ENCODE measurements at regions not wholly inside any gene's neighbourhood (a gene's known extent, or its start where the extent isn't known, plus 50 kb on each side); places are given as distances from the start of the nearest gene placed in this dataset.

- POLR2A ChIA-PET (ENCODE audit: unreplicated experiment) = interaction anchor here (0.5 kb wide), 1 partner anchor 12 kb away, joined by 6 read pairs; no protein-coding TSS in a partner anchor
- H3K27me3 ChIP-seq (ENCODE audit: insufficient read depth, low read depth) = no peaks in the 10 kb centered on the region
- H3K36me3 ChIP-seq (ENCODE audit: low read depth) = no peaks in the 10 kb centered on the region
- CTCF ChIA-PET = no interaction called here
- no peak overlapping the region for H3K4me3 ChIP-seq
- H2AFZ ChIP-seq = no peak overlapping the region
- no TSS peak for BruUV-seq (replicated peaks)
- H3K4me2 ChIP-seq = no peak overlapping the region
- intact Hi-C loops (cut with micrococcal nuclease; ENCODE audit: unreplicated experiment) = no loop called here
- H3K79me2 ChIP-seq (ENCODE audit: low read depth) = no peaks in the 10 kb centered on the region
- no peak overlapping the region for H3K27ac ChIP-seq
- peaks cover 10% of the 10 kb centered on the region; the same call in 1 of the 2 replicates for H3K4me1 ChIP-seq (replicated peaks; ENCODE audit: insufficient read depth)
- H4K20me1 ChIP-seq (ENCODE audit: insufficient read depth) = no peaks in the 10 kb centered on the region
- TF ChIP-seq EZH2 (IDR thresholded peaks at IDR 0.05; ENCODE audit: low read depth) (no peak), CTCF (conservative IDR thresholded peaks at IDR 0.05) (no peak)
- no peaks in the 10 kb centered on the region for H3K9me2 ChIP-seq (ENCODE audit: insufficient read depth)
- no peaks in the 10 kb centered on the region for H3K9me3 ChIP-seq (ENCODE audit: insufficient read depth, low read depth)
- no peak for DNase-seq
- no peaks in the 10 kb centered on the region for H3F3A ChIP-seq (ENCODE audit: insufficient read depth, low read depth)
Observed at GRCh38 chr10:43852149-43852548, 203.5 kb upstream of the ZNF32 start.

- Histone ChIP-seq H3K36me3 (ENCODE audit: low read depth) (no peaks in the 10 kb centered on the region), H3K4me3 (no peak overlapping the region), H3K79me2 (ENCODE audit: low read depth) (no peaks in the 10 kb centered on the region), H4K20me1 (ENCODE audit: insufficient read depth) (no peaks in the 10 kb centered on the region; the same call in 1 of the 2 replicates), H3K9me3 (ENCODE audit: insufficient read depth, low read depth) (no peaks in the 10 kb centered on the region), H3K27me3 (ENCODE audit: insufficient read depth, low read depth) (no peaks in the 10 kb centered on the region), H3K9me2 (ENCODE audit: insufficient read depth) (no peaks in the 10 kb centered on the region), H3F3A (ENCODE audit: insufficient read depth, low read depth) (no peaks in the 10 kb centered on the region), H2AFZ (no peak overlapping the region), H3K4me1 (replicated peaks; ENCODE audit: insufficient read depth) (peaks cover 10% of the 10 kb centered on the region; the same call in 1 of the 2 replicates), H3K27ac (no peak overlapping the region), H3K4me2 (no peak overlapping the region)
- intact Hi-C loops (cut with micrococcal nuclease; ENCODE audit: unreplicated experiment) = no loop called here
- ChIA-PET POLR2A (ENCODE audit: unreplicated experiment) (no interaction called here), CTCF (no interaction called here)
- BruUV-seq (replicated peaks) = no TSS peak
- no peak for DNase-seq
- TF ChIP-seq CTCF (conservative IDR thresholded peaks at IDR 0.05) = no peak
- no peak for TF ChIP-seq EZH2 (IDR thresholded peaks at IDR 0.05; ENCODE audit: low read depth)
Observed at GRCh38 chr10:43851030-43851429, 202.3 kb upstream of the ZNF32 start.

DNA sequence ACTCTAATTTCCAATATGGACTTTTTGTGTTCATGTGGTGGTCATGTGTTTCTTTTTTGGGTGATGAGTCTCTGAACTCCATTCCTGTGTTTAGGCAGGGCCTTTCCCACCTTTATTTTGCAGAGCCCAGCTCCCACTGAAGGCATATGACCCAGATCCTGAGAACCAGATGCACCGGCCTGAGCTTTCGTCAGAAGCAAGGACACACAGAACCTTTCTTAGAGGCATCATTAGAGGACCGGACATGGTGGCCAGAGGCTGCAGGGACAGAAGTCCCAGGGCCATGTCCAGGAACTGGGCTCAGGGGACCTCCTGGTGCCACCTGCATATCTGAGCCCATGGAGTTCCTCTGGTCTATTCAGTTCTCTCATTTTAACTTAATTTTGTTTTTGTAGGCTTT, 200.9 kb upstream of the ZNF32 start:
- Histone ChIP-seq H3K27me3 (ENCODE audit: insufficient read depth, low read depth) (no peaks in the 10 kb centered on the region), H3F3A (ENCODE audit: insufficient read depth, low read depth) (no peaks in the 10 kb centered on the region), H3K4me2 (no peak overlapping the region), H3K9me3 (ENCODE audit: insufficient read depth, low read depth) (no peaks in the 10 kb centered on the region), H3K79me2 (ENCODE audit: low read depth) (no peaks in the 10 kb centered on the region), H3K27ac (no peak overlapping the region), H2AFZ (no peak overlapping the region), H4K20me1 (ENCODE audit: insufficient read depth) (no peaks in the 10 kb centered on the region; the same call in 1 of the 2 replicates), H3K36me3 (ENCODE audit: low read depth) (no peaks in the 10 kb centered on the region), H3K4me3 (no peak overlapping the region), H3K4me1 (replicated peaks; ENCODE audit: insufficient read depth) (peaks cover 10% of the 10 kb centered on the region; the same call in 1 of the 2 replicates), H3K9me2 (ENCODE audit: insufficient read depth) (no peaks in the 10 kb centered on the region)
- no TSS peak for BruUV-seq (replicated peaks)
- intact Hi-C loops (cut with micrococcal nuclease; ENCODE audit: unreplicated experiment) = no loop called here
- TF ChIP-seq CTCF (conservative IDR thresholded peaks at IDR 0.05) (no peak), EZH2 (IDR thresholded peaks at IDR 0.05; ENCODE audit: low read depth) (no peak)
- DNase-seq = no peak
- ChIA-PET CTCF (no interaction called here), POLR2A (ENCODE audit: unreplicated experiment) (no interaction called here)

Measured in PC-9 (cell line).